ENCODE measurements at regions not wholly inside any gene's neighbourhood (a gene's known extent, or its start where the extent isn't known, plus 50 kb on each side); places are given as distances from the start of the nearest gene placed in this dataset.

GRCh38 chr10:77698267-77698931, 60.8 kb upstream of the KCNMA1 start:
- Mint-ChIP-seq H3K27ac (no peak overlapping the region), H3K9me3 (no peaks in the 10 kb centered on the region), H3K27me3 (ENCODE audit: low read depth in 3 of 3) (peaks cover 2 to 5% (median 3%) of the 10 kb centered on the region in 3 donors), H3K4me3 (no peak overlapping the region), H3K4me1 (no peaks in the 10 kb centered on the region), H3K36me3 (no peaks in the 10 kb centered on the region)
- DNase-seq: no peak

- Mint-ChIP-seq H3K27me3 (ENCODE audit: low read depth in 3 of 3) (peaks cover 0 to 3% (median 2%) of the 10 kb centered on the region in 3 donors), H3K9me3 (no peaks in the 10 kb centered on the region)
Observed at GRCh38 chr10:77696584-77696983, 59.0 kb upstream of the KCNMA1 start.

GRCh38 chr10:77695186-77695585, 57.6 kb upstream of the KCNMA1 start:
- peaks cover 0 to 2% (median 2%) of the 10 kb centered on the region in 3 donors for H3K27me3 Mint-ChIP-seq (ENCODE audit: low read depth in 3 of 3)
- DNase-seq: no peak
- H3K4me1 Mint-ChIP-seq: no peaks in the 10 kb centered on the region
- no peak overlapping the region for H3K4me3 Mint-ChIP-seq
- no peak overlapping the region for H3K27ac Mint-ChIP-seq
- no peaks in the 10 kb centered on the region for H3K36me3 Mint-ChIP-seq
- no peaks in the 10 kb centered on the region for H3K9me3 Mint-ChIP-seq

More at GRCh38 chr10:77696584-77696983, 59.0 kb upstream of the KCNMA1 start:
- Mint-ChIP-seq H3K36me3 (no peaks in the 10 kb centered on the region), H3K4me3 (no peak overlapping the region), H3K27ac (no peak overlapping the region), H3K4me1 (no peaks in the 10 kb centered on the region)
- DNase-seq: no peak

DNA sequence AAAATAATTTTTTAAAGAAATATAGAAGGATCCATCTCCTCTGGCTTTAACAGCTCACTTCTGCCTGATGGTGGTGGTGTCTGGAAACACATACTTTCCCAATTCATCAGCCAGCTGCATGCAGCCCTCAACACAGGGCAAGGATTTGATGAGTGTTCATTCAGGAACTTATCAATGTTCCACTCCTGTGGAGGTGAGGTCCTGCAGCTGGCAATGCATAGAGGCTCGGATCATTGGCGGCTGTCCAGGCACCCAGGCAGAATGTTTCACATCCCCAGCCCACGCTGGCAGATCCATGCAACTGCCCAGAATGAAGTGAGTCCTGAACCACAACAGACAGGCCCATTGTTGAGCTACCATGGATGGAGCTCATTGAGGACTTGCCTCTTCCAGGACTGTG, 55.2 kb upstream of the KCNMA1 start:
- H3K4me3 Mint-ChIP-seq: no peak overlapping the region
- H3K27ac Mint-ChIP-seq: no peak overlapping the region
- H3K36me3 Mint-ChIP-seq: no peaks in the 10 kb centered on the region
- H3K27me3 Mint-ChIP-seq (ENCODE audit: low read depth in 3 of 3): peaks cover 0 to 6% (median 0%) of the 10 kb centered on the region in 3 donors
- DNase-seq: no peak
- H3K4me1 Mint-ChIP-seq: no peaks in the 10 kb centered on the region
- H3K9me3 Mint-ChIP-seq: peaks cover 0 to 1% (median 0%) of the 10 kb centered on the region in 6 donors

DNA sequence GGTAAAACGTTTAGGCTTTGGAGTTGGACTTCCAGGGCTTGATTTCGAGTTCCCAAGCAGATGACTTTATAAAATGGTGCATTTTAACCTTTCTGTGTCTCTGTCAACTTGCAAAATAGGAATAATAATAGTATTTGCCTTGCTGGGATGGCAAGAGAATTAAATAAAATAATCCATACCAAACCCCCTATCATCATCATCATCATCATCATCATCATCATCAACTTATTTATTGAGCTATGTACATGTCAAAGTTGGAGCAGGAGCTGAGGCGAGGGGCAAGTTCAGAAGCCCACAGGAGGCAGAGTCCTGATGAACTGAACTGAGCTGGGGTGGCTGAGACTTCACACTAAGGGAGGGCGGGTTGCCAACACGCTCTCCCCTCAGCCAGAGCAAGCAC, 51.7 kb upstream of the KCNMA1 start:
- Mint-ChIP-seq H3K36me3 (no peaks in the 10 kb centered on the region), H3K9me3 (peaks cover 0 to 1% (median 0%) of the 10 kb centered on the region in 6 donors), H3K27ac (no peak overlapping the region), H3K27me3 (ENCODE audit: low read depth in 3 of 3) (peaks cover 2 to 9% (median 5%) of the 10 kb centered on the region in 3 donors), H3K4me1 (no peaks in the 10 kb centered on the region), H3K4me3 (no peak overlapping the region)
- no peak for DNase-seq

DNA sequence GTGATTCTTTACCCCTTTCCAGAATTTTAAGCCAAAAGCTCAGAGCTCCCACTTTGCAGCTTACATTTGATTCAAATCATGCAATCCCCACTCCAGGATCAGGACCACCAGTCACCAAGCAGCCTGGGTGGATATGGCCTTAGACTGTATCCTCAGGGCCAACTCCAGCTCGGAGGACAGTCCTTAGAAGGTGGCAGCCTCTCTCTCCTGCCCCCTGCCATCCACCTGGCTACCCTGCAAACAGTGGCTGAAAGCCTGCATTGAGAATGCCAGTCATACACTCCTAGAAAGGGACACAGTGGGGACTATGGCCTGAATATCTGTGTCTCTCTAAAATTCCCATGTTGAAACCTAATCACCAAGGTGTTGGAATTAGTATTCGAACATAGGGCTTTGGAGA, 50.0 kb upstream of the KCNMA1 start:
- Mint-ChIP-seq H3K4me1 (no peaks in the 10 kb centered on the region), H3K4me3 (no peak overlapping the region), H3K27me3 (ENCODE audit: low read depth in 3 of 3) (peaks cover 2 to 9% (median 5%) of the 10 kb centered on the region in 3 donors), H3K9me3 (peaks cover 0 to 1% (median 0%) of the 10 kb centered on the region in 6 donors), H3K27ac (no peak overlapping the region), H3K36me3 (no peaks in the 10 kb centered on the region)
- no peak for DNase-seq

Measured in immature natural killer cell (primary cell).